Globus pallidus (tissue), 1 donor: ENCODE measurements at regions not wholly inside any gene's neighbourhood (a gene's known extent, or its start where the extent isn't known, plus 50 kb on each side); places are given as distances from the start of the nearest gene placed in this dataset.

Experiments
- DNase-seq: peaks from one replicate; pipeline ENCODE4 v3.0.0-alpha.2; 2015; ENCODE audit warnings: low spot score

GRCh38 chr17:51555153-51555552 lies 294.8 kb downstream of the UTP18 start:
- DNase-seq: no peak

- DNase-seq: no peak
Measured at GRCh38 chr17:51559778-51560177, 299.4 kb downstream of the UTP18 start.

GRCh38 chr17:51560398-51560797 lies 300.1 kb downstream of the UTP18 start:
- DNase-seq: no peak

- no peak for DNase-seq
Measured at GRCh38 chr17:51563961-51564360, 303.6 kb downstream of the UTP18 start.

- DNase-seq: no peak
Measured at GRCh38 chr17:51572115-51572514, 311.8 kb downstream of the UTP18 start.
